ENCODE measurements at regions not wholly inside any gene's neighbourhood (a gene's known extent, or its start where the extent isn't known, plus 50 kb on each side); places are given as distances from the start of the nearest gene placed in this dataset.

DNA sequence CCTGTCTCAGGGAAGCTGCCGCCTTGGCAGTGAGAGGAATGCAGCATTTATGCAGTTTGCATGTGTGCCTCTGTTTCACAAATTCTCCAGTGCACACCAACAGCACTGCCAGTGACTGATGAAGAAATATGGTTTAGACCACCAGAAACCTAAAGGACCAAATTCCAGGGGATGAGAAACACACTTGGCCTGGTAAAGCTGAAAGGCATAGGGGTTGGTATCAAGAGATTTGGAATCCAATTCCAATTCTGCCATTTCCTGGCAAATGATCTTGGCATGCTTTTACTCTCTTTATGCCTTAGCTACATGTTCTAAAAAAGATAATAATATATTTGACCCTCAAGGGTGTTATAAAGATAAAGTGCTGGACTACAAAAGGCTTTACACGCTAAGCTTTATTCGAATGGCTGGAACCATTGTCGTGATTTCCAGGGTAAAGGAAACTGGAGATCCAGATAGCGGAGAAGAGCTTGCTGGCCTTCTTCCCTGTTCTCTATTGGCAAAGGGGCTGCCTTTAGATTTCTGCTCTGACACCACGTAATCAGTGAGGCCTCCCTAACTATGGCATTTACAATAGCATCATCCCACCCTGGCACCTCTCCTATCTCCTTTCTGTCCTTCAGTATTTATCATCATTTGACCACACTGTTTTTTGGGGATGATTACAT is 359.8 kb upstream of the ASIC2 start:
- DNase-seq: no peak

DNA sequence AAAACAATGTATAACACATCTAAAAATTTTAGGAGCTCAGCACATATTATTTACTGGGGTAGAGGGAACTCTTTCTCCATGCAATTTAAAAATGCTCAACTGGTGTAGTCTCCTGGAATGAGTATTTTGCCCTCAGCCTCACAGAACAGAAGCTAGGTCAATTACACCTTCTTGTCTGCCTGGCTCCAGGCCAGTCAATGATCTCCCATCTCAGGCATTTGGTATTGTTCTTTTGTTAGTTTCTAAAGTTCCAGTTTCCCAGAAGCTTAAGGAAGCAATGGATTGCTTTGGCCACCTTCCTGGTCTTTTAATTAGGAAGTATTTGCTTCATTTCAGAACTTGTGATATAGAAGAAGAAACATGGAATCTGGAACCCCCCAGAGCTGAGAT is 360.3 kb upstream of the ASIC2 start:
- DNase-seq: no peak

DNA sequence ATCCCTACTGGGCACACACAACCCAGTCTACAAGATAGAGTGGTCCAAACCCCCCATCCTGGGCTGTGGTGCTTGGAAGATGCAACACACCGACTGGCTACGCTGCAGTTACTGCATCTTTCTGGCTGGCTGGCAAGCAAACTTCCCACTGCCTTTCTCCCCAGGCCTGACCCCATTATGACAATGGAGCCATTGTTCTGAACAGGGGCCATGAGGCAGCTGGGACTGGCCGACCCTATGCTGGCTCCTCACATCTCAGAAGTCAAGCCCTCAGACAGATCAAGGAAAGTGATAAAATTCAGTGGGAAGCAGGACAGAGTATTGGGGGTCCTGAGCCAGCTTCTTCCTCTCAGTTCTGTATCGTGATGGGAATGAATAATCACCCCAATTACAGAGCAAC is 364.1 kb upstream of the ASIC2 start:
- no peak for DNase-seq

DNA sequence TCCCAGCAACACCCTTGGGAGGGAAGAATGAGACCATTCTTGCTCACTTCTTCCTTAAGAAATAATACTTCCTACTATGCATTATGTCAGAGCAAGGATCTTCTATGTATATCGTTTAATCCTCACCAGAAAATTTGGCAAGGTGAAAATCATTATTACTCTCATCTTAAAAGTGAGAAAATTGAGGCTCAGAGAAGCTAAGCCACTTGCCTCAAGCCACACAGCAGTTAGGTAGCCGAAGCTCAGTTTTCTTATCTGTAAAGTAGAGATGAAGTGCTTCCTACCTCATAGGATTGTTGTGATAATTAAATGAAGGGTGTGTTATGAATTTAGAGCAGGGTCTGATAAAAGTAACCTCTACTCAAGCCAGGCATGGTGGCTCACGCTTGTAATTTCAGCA is 368.9 kb upstream of the ASIC2 start:
- no peak for DNase-seq

DNA sequence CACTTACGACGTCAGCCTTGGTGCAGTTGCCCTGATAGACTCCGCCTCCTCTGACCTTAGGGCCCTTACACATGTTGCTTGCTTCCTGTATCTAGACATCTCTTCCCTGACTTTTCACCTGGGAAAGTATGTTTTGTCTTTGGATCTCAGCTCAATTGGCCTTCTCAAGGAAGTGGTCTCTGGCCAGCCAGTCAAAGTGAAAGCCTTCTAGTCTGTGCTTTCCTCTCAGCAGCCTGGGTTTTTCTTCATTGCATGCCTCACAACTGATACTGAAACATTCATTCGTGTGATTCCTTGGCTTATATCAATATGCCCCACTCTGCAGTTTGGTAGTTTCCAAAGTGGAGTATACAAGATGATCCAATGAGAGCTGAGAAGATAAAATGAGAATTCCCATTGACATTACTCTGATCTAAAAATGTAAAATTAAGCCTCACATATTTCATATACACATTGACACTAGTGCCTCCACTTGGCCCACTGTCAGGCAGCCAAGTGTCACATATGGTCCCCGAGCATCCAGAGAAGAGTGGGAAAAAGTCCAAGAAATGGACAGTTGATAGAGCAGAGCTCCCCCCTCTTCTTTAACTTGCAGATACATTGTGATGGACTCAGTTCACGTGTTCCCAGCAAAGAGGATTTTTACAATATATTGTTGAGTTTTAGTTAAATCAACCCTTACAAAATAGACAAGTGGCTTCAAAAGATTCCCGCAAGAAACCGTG is 371.2 kb upstream of the ASIC2 start:
- DNase-seq: no peak

DNA sequence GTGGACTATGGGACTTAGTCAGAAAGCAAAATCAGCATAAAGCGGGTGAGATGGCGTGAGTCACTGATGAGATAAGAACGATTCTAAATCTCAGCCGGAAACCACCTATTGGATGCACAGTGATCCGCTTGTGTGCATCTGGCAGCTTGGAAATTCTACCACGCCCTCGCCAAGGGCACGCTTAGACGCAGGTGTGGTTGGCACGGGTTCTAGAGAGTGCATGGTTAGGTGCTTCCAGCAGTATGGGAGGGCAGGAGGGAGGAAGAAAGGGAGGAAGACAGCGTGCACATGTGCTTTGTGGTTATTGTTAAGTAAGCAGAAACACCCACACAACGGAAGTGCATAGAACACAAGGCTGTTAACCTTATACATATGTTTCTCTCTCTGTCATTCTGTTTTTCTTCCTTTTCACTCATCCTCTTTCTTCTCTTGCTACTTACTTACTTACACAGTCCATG is 374.0 kb upstream of the ASIC2 start:
- DNase-seq: no peak

DNA sequence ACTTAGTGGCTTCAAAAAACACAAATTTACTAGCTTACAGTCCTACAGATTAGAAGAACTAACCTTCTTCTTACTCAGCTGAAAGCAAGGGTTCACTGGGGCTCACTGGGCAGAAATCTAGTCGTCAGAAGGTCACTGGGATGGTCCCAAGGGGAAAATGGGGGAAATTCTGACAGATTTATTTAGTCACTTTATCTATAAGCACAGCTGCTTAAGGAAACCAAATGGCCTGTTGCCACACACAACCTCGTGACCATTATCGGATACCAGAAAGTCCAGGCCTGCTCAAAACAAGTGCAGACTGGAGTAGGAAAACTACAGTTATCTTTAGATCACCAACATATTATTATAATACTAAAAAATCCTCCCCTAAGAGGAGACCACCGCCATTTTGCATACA is 374.6 kb upstream of the ASIC2 start:
- no peak for DNase-seq

DNA sequence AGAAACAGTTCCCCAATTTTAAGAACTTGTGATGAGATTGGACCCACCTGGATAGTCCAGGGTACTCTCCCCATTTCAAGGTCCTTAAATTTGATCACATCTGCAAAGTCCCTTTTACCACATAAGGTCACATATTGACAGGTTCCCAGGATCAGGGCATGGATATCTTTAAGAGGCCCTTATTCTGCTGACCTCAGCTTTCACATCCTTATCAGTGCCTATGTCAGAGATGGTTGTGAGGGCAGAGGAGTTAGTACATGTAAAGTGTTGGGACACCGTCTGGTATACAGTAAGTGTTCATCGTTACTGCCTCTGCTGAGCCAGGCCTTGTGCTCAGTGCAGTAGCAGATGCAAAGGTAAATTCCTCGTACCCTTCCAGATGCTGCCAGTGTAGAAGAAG is 375.4 kb upstream of the ASIC2 start:
- no peak for DNase-seq

DNA sequence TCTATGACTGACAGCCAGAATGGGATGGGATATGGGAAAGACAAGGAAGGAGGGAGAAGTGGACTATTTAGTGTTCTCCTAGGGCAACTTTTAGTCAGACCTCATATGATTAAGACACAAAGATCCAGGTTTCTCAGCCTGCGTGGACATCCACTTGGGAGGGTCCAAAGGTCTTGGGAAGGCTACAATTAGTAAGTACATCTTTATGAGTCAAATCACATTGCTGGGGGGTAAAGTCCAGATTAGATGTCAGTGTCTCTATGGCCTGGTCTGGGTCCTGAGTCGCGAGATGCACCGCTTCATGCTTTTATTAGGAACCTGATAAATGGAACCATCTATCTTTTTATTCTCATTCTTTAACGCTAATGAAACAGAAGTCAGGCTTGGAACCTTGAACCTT is 378.4 kb upstream of the ASIC2 start:
- no peak for DNase-seq

DNA sequence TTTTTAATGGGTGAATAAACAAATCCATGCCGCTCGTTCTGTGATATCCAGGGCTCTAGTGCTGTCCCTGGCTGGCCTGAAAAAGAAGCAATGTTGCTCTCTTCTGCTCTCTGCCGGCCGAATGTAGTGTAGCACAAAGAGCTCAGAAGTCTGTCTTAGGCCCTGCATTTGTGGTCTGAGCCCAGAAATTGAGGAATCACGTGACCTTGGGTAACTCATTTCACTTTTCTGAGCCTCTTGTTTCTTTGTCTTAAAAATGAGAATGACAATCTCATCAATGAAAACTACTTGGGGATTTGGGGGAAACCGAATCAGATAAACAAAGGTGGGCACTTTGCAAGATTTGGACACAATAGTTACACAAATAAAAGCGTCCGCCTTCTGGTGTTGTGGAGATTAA is 381.6 kb upstream of the ASIC2 start:
- peak in 1 of 2 donors; percentile 29 for DNase-seq

DNA sequence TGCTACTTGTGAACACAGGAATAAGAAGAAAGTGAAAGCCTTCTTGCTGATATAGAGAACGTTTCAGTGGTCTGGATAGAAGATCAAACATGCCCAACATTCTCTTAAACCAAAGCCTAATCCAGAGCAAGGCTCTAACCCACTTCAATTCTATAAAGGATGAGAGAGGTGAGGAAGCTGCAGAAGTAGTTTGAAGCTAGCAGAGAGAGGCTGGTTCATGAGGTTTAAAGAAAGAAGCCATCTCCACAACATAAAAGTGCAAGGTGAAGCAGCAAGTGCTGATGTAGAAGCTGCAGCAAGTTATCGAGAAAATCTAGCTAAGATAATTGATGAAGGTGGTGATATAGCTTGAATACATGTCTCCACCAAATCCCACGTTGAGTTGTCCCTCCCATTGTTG is 383.3 kb upstream of the ASIC2 start:
- no peak for DNase-seq

DNA sequence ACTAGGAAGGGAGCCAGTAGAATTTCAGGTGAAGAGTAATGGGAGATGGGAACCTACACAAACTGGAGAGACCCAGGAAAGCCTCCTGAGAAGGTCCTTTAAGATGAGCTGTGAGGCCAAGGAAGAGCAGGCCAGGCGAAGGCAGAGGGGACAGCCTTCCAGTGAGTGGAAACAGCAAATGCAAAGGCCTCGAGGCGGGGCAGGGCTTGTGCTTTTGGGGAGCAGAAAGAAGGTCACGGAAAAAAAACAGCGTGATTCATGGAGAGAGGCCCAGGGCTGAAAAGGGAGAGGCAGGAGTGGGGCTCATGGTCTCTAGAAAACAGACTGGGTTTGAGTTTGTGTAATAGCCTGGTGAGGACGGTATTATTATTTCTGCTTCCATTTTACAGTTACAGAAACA is 386.5 kb upstream of the ASIC2 start:
- DNase-seq: no peak

DNA sequence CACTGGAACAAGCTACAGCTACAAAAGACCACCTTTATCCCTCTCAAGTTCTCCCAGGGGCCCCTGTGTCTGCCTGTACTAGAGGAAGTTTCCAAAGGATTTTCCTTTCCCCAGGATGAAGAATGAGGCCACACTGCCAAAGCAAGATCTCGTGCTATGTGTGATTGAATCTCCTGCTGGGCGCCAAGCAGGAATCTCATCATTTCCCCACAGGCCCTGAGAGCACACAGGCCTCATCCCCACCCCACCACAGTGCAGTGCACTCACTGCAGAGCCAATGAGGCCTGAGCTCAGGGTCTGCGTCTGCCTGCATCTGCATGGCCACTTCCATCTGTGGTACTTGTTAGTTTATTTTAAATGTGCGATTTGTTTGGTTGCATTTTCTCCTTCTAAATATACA is 387.4 kb upstream of the ASIC2 start:
- no peak for DNase-seq

DNA sequence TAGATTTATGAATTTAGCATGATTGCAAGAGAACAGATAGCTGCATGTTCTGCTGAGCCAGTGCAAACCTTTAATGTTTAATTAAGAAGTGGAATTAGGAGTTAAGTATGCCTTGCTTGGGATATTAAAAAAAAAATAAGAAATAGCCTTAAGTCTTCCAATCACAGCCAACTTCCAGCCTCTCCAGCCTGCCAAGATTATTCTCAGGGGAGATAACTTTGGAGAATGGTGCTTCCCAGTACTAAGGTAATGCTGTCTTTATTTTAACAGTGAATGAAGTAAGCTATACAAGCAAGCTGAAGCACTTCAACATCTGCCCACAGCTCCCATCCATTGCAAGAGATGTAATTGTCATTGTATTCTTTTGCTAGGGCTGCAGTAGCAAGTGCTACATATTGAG is 389.5 kb upstream of the ASIC2 start:
- DNase-seq: no peak

DNA sequence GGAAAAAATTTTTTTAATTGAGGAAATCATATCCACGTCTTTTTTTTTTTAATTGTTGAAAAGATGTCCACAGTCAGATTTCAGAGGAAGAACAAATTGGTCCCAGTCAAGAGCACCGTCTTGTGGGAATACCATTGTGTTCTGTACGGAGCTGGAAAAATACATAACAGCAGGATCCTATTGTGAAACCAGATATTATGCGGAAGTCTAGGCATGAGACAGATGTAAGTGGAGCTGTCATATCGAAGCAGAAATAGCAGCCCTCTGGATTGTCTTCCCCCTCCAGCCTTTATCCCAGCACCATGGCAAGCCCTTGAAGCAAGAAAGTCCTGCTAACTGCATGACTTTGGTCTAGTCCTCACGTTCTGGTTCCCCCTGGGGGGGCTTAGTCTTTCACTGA is 391.6 kb upstream of the ASIC2 start:
- DNase-seq: no peak

DNA sequence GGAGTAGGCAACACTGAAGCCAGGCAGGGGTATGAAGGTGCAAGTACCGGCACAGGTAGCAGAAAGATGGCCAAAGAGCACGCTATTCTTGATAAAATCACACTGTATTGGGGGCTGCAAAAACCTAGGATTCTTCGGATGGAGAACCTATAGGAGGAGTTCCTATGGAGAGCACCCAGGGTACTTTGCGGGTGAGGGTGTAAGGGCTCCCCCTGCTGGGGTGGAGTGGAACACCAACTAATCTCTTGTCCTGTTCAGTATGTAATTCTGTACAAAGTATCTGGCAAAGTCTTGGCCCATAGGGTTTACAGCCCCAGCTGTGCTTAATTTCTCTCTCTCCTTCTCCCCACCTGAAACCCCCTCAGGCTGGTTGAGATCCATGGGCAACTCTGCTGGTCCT is 393.1 kb upstream of the ASIC2 start:
- DNase-seq: no peak

DNA sequence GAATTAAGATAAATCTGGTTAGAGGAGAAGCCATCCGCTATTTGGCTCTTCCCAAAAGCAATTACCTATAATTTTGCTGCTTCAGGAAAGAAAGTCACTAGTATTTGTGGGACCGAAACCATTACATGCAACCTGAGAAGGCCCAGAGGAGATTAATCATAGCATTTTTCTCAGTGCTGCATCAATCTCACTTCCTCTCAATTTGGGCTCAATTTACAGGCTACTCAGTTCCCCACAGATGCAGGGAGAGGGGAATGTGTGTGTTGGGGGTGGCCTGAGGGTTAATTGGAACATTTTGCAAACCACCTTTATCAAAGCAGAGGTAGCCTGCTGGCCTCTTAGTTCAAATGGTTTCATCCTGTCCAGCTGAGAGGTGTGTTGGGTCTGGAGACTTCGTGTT is 394.7 kb upstream of the ASIC2 start:
- no peak for DNase-seq

DNA sequence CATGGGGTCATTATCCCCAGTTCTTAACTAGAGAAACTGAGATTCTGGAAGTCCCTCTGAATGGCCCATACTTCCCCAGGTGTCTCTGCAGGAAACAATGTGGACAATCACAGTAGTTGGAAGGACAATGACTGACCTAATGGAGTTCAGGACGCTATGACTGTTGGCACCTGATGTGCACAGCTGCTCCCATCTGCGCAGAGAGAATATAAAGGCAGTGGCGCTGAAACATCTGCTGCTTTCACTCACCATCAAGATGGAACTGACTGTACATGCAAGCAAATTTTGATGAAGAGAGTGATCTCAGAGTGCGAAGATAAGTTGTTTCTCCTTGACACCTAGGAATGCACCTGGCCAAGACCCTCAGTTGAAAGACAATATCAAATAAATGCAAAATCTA is 395.7 kb upstream of the ASIC2 start:
- DNase-seq: no peak

DNA sequence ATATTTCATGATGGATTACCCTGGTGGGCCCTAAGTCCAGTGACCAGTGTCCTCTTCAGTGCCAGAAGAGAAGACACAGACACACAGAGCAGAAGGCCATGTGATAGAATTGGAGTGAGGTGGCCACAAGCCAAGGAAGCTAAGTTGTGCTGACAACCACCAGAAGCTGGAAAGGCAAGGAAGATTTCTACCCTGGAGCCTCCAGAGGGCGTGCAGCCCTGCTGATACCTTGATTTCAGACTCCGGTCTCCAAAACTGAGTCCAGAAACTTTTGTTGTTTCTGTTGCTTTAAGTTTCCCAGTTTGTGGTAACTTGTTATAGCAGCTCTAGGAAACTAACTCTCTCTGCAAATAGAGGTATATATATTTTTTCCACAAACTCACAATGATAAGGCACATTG is 396.6 kb upstream of the ASIC2 start:
- no peak for DNase-seq

DNA sequence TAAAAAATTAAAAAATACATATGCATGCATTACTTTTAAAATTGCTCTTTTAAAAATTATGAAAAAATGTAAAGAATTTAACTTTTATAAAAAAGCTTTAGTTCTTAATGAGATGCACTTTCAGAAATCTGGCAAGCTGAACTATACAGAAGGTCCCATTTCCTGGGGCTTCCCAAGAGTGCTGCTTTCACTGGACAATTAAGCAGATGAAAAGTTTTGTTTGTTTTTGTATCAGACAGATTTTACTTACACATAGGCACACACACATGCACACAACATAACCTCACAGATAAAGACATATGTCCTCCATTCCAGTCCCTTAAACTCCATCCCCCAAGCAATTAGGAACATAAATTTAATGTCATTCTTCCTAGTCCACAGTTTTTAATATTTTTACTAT is 402.3 kb upstream of the ASIC2 start:
- DNase-seq: no peak

DNA sequence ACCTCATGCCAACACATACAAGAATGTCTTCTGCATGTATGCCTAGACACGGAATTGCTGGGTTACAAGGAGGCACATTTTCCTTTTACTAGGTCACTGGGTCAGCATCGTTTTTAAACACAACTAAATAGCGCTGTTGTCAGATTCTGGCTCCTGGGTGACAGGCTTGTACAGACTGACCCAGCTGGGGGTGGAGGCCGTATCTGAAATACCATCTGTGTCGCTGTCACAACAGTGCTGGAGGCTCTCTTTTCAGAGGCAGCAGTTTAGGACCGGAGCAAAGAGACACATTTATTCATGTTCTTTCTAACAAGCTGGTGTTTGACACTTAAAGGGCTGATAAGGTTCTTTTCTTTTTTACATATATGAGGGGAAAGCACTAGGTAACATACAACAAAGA is 403.0 kb upstream of the ASIC2 start:
- no peak for DNase-seq

DNA sequence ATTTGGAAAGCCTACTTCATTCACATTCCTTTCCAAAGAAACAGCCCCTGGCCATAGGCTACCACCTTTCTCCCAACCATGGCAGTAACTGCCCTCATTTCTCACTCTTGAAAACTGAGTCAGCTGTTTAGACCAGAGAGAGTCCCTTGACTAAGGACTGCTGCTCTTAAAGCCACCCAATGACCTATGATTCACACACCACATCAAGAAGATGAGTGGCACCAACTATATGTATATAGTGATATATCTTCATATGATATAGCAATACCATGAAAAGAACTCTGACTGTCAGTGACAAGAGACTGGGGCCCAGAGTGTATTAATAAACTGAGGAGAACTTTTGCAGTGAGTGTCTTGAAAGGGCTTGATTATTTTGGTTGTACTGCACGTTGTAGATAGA is 404.5 kb upstream of the ASIC2 start:
- DNase-seq: no peak

DNA sequence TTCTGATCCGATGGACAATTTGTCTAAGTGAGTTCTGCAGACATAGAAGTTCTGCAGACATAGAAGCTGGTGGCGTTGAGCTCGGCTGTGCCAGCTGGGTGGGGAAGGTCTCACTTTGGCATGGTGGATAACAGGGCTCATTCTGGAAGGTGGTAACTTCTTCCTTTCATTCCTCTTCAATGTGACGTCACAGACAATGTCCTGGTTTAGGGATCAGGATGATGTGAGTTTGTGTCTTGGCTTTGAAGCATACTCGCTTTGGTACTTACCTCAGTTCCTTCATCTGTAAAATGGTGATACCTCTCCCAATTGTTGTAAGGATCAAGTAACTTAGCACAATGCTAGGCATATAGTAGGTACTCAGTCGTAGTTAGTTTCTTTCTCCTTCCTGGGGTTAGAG is 408.8 kb upstream of the ASIC2 start:
- no peak for DNase-seq

DNA sequence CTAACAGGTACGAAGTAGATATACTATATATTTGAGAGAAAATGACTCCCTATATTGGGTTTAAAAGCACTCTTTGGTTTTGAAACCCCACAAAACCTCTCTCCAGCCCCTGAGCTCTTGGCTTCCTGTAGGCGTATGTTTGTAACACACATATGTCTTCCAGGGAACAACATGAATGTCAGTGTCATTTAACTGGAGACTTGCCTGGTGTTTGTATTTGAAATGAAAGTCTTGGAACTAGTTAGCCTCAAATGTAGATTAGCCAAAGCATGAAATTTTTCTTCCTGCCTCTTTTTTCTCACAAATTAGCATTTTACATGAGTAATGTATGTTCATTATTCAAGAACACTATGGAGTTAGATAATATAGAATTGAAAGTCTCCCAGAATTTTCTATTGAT is 411.8 kb upstream of the ASIC2 start:
- DNase-seq: no peak

DNA sequence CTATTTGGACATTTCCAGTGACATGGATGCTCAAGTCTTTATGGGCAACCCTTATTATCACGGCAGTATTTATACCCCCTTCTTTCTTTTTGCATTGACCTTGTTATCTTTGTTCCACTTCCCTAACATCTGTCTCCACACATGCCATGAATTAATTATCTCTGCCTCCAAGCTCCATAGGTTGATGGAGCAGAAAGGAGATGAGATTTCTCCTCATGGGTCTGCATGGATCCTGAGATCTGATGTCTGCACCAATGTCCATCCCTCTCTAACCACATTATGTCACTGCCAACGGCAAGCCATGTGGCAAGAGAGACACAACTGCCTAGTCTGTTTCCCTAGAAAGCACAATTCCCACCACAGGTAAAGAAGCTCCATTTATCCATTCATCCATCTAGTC is 416.8 kb upstream of the ASIC2 start:
- no peak for DNase-seq

Measured in bone marrow (tissue), 2 donors.